CD8-positive, alpha-beta memory T cell (primary cell): ENCODE measurements at regions not wholly inside any gene's neighbourhood (a gene's known extent, or its start where the extent isn't known, plus 50 kb on each side); places are given as distances from the start of the nearest gene placed in this dataset.

ENCODE experiments used
- CTCF ChIA-PET: fragments of 350-600 bp; sonication (Branson Sonifier 250); formaldehyde crosslinking; loops from one replicate; lab custom pipeline; 2021; ENCODE audit warnings: antibody characterized with exemption; lab: Charles Lee
- POLR2A ChIA-PET: fragments of 350-600 bp; sonication (Branson Sonifier 250); formaldehyde crosslinking; loops from one replicate; lab custom pipeline; 2021; ENCODE audit warnings: antibody characterized with exemption; lab: Charles Lee
- DNase-seq, 5 donors: peaks; one replicate each; pipeline versions ENCODE4 v3.0.0 to v3.0.0-alpha.2; 2020 to 2022; ENCODE audit warnings: mixed read lengths in 1 of 5
- H3K27ac ChIP-seq: one replicate; pipeline ENCODE4 v1.7.0; 2013; ENCODE audit warnings: low read depth, mild to moderate bottlenecking, low read length, moderate library complexity
- H3K27me3 ChIP-seq: 2 replicates; pipeline ENCODE4 v1.7.0; 2013; ENCODE audit warnings: low read length, mild to moderate bottlenecking; ENCODE audit not compliant: insufficient read depth, poor library complexity, severe bottlenecking
- H3K36me3 ChIP-seq: 2 replicates; pipeline ENCODE4 v1.7.0; 2013; ENCODE audit warnings: mild to moderate bottlenecking, low read length, moderate library complexity; ENCODE audit not compliant: insufficient read depth
- H3K4me1 ChIP-seq: 2 replicates; pipeline ENCODE4 v1.7.0; 2013; ENCODE audit warnings: mild to moderate bottlenecking, low read length, moderate library complexity; ENCODE audit not compliant: insufficient read depth
- H3K4me3 ChIP-seq: 2 replicates; pipeline ENCODE4 v1.7.0; 2013; ENCODE audit warnings: mild to moderate bottlenecking, low read length
- H3K9me3 ChIP-seq: 2 replicates; pipeline ENCODE4 v1.7.0; 2013; ENCODE audit warnings: mild to moderate bottlenecking, low read length
- H3K27ac Mint-ChIP-seq, 8 donors: one replicate each; pipeline ENCODE4 v1.8.0; 2020 to 2021; ENCODE audit warnings: mixed read lengths in 8 of 8, mild to moderate bottlenecking in 6 of 8, inconsistent platforms in 3 of 8, moderate library complexity in 3 of 8
- H3K27me3 Mint-ChIP-seq, 2 donors: one replicate each; pipeline ENCODE4 v1.8.0; 2020 to 2021; ENCODE audit warnings: mixed read lengths in 2 of 2, mild to moderate bottlenecking in 1 of 2, moderate library complexity in 1 of 2
- H3K36me3 Mint-ChIP-seq, 3 donors: one replicate each; pipeline ENCODE4 v1.8.0; 2020 to 2021; ENCODE audit warnings: mixed read lengths in 3 of 3, inconsistent platforms in 1 of 3, mild to moderate bottlenecking in 1 of 3
- H3K4me1 Mint-ChIP-seq, 3 donors: one replicate each; pipeline ENCODE4 v1.8.0; 2020 to 2021; ENCODE audit warnings: mixed read lengths in 3 of 3, inconsistent platforms in 1 of 3, mild to moderate bottlenecking in 1 of 3
- H3K4me3 Mint-ChIP-seq, 7 donors: one replicate each; pipeline ENCODE4 v1.8.0; 2020 to 2021; ENCODE audit warnings: mixed read lengths in 7 of 7, mild to moderate bottlenecking in 6 of 7, moderate library complexity in 4 of 7, inconsistent platforms in 2 of 7
- H3K9me3 Mint-ChIP-seq, 5 donors: one replicate each; pipeline ENCODE4 v1.8.0; 2020 to 2022; ENCODE audit warnings: mixed read lengths in 5 of 5, mild to moderate bottlenecking in 3 of 5, moderate library complexity in 2 of 5, inconsistent platforms in 1 of 5

GRCh38 chr12:22798116-22798515 is 173.1 kb downstream of the ETNK1 start:
- no peaks in the 10 kb centered on the region for H3K4me1 ChIP-seq
- DNase-seq, result no peak
- Mint-ChIP-seq H3K27ac (no peak overlapping the region), H3K4me1 (no peaks in the 10 kb centered on the region), H3K27me3 (peaks cover 1 to 3% of the 10 kb centered on the region in 2 donors), H3K4me3 (no peak overlapping the region), H3K9me3 (peaks cover 0 to 2% (median 0%) of the 10 kb centered on the region in 5 donors), H3K36me3 (no peaks in the 10 kb centered on the region)
- H3K27ac ChIP-seq, result no peak overlapping the region
- ChIA-PET CTCF (no interaction called here), POLR2A (no interaction called here)
- no peaks in the 10 kb centered on the region for H3K9me3 ChIP-seq
- H3K4me3 ChIP-seq, result no peak overlapping the region
- no peaks in the 10 kb centered on the region for H3K27me3 ChIP-seq
- no peaks in the 10 kb centered on the region for H3K36me3 ChIP-seq

- no peaks in the 10 kb centered on the region for H3K4me1 ChIP-seq
- H3K27me3 ChIP-seq, result no peaks in the 10 kb centered on the region
- Mint-ChIP-seq H3K4me1 (no peaks in the 10 kb centered on the region), H3K4me3 (no peak overlapping the region), H3K27me3 (no peaks in the 10 kb centered on the region), H3K36me3 (no peaks in the 10 kb centered on the region), H3K27ac (no peak overlapping the region), H3K9me3 (no peaks in the 10 kb centered on the region)
- H3K36me3 ChIP-seq, result no peaks in the 10 kb centered on the region
- no peak overlapping the region for H3K4me3 ChIP-seq
- no peaks in the 10 kb centered on the region for H3K9me3 ChIP-seq
- CTCF ChIA-PET, result no interaction called here
- POLR2A ChIA-PET, result no interaction called here
- no peak for DNase-seq
- no peak overlapping the region for H3K27ac ChIP-seq
These were observed 174.5 kb downstream of the ETNK1 start for GRCh38 chr12:22799503-22799902.

GRCh38 chr12:22800332-22800731 is 175.4 kb downstream of the ETNK1 start:
- POLR2A ChIA-PET, result no interaction called here
- Mint-ChIP-seq H3K36me3 (no peaks in the 10 kb centered on the region), H3K4me3 (no peak overlapping the region), H3K9me3 (no peaks in the 10 kb centered on the region), H3K27me3 (no peaks in the 10 kb centered on the region), H3K4me1 (no peaks in the 10 kb centered on the region), H3K27ac (no peak overlapping the region)
- no peaks in the 10 kb centered on the region for H3K36me3 ChIP-seq
- H3K27me3 ChIP-seq, result no peaks in the 10 kb centered on the region
- H3K4me3 ChIP-seq, result no peak overlapping the region
- H3K4me1 ChIP-seq, result no peaks in the 10 kb centered on the region
- DNase-seq, result no peak
- H3K27ac ChIP-seq, result no peak overlapping the region
- H3K9me3 ChIP-seq, result no peaks in the 10 kb centered on the region
- CTCF ChIA-PET, result no interaction called here

GRCh38 chr12:22802883-22803630 is 178.1 kb downstream of the ETNK1 start:
- Histone ChIP-seq H3K4me1 (no peaks in the 10 kb centered on the region), H3K9me3 (no peaks in the 10 kb centered on the region), H3K27me3 (no peaks in the 10 kb centered on the region), H3K4me3 (no peak overlapping the region), H3K36me3 (no peaks in the 10 kb centered on the region), H3K27ac (no peak overlapping the region)
- H3K27ac Mint-ChIP-seq, result no peak overlapping the region
- peaks cover 0 to 4% of the 10 kb centered on the region in 2 donors for H3K27me3 Mint-ChIP-seq
- H3K36me3 Mint-ChIP-seq, result no peaks in the 10 kb centered on the region
- ChIA-PET CTCF (no interaction called here), POLR2A (no interaction called here)
- no peak overlapping the region for H3K4me3 Mint-ChIP-seq
- no peaks in the 10 kb centered on the region for H3K9me3 Mint-ChIP-seq
- H3K4me1 Mint-ChIP-seq, result no peaks in the 10 kb centered on the region
- DNase-seq, result no peak

- peaks cover 0 to 11% of the 10 kb centered on the region in 2 donors for H3K27me3 Mint-ChIP-seq
- H3K36me3 Mint-ChIP-seq, result no peaks in the 10 kb centered on the region
- no peak overlapping the region for H3K27ac Mint-ChIP-seq
- no peak overlapping the region for H3K4me3 ChIP-seq
- H3K4me3 Mint-ChIP-seq, result no peak overlapping the region
- H3K27me3 ChIP-seq, result no peaks in the 10 kb centered on the region
- no peaks in the 10 kb centered on the region for H3K9me3 ChIP-seq
- ChIA-PET CTCF (no interaction called here), POLR2A (no interaction called here)
- no peaks in the 10 kb centered on the region for H3K4me1 Mint-ChIP-seq
- DNase-seq, result no peak
- H3K27ac ChIP-seq, result no peak overlapping the region
- no peaks in the 10 kb centered on the region for H3K9me3 Mint-ChIP-seq
- H3K4me1 ChIP-seq, result no peaks in the 10 kb centered on the region
- H3K36me3 ChIP-seq, result no peaks in the 10 kb centered on the region
These were observed 178.8 kb downstream of the ETNK1 start for GRCh38 chr12:22803725-22804124.

- Histone ChIP-seq H3K27ac (no peak overlapping the region), H3K4me1 (no peaks in the 10 kb centered on the region), H3K36me3 (no peaks in the 10 kb centered on the region), H3K9me3 (no peaks in the 10 kb centered on the region), H3K27me3 (no peaks in the 10 kb centered on the region), H3K4me3 (no peak overlapping the region)
- Mint-ChIP-seq H3K4me3 (no peak overlapping the region), H3K9me3 (no peaks in the 10 kb centered on the region), H3K36me3 (no peaks in the 10 kb centered on the region), H3K27ac (no peak overlapping the region), H3K27me3 (peaks cover 0 to 13% of the 10 kb centered on the region in 2 donors), H3K4me1 (no peaks in the 10 kb centered on the region)
- ChIA-PET POLR2A (no interaction called here), CTCF (no interaction called here)
- no peak for DNase-seq
These were observed 183.9 kb downstream of the ETNK1 start for GRCh38 chr12:22808860-22809259.

- Mint-ChIP-seq H3K27me3 (peaks cover 0 to 13% of the 10 kb centered on the region in 2 donors), H3K9me3 (no peaks in the 10 kb centered on the region), H3K27ac (no peak overlapping the region), H3K4me1 (no peaks in the 10 kb centered on the region), H3K36me3 (no peaks in the 10 kb centered on the region), H3K4me3 (no peak overlapping the region)
- ChIA-PET CTCF (no interaction called here), POLR2A (no interaction called here)
- Histone ChIP-seq H3K36me3 (no peaks in the 10 kb centered on the region), H3K27ac (no peak overlapping the region), H3K4me1 (no peaks in the 10 kb centered on the region), H3K27me3 (no peaks in the 10 kb centered on the region), H3K9me3 (no peaks in the 10 kb centered on the region), H3K4me3 (no peak overlapping the region)
- DNase-seq, result no peak
These were observed 185.1 kb downstream of the ETNK1 start for GRCh38 chr12:22810036-22810435.

GRCh38 chr12:22812531-22812930 is 187.6 kb downstream of the ETNK1 start:
- ChIA-PET POLR2A (no interaction called here), CTCF (no interaction called here)
- Histone ChIP-seq H3K4me3 (no peak overlapping the region), H3K9me3 (no peaks in the 10 kb centered on the region), H3K4me1 (no peaks in the 10 kb centered on the region), H3K27ac (no peak overlapping the region), H3K36me3 (no peaks in the 10 kb centered on the region), H3K27me3 (no peaks in the 10 kb centered on the region)
- Mint-ChIP-seq H3K9me3 (no peaks in the 10 kb centered on the region), H3K4me1 (no peaks in the 10 kb centered on the region), H3K27ac (peak overlapping the region in 1 of 8 donors; percentile 3), H3K36me3 (no peaks in the 10 kb centered on the region), H3K27me3 (peaks cover 0 to 13% of the 10 kb centered on the region in 2 donors), H3K4me3 (no peak overlapping the region)
- DNase-seq, result no peak
